ENCODE measurements at regions not wholly inside any gene's neighbourhood (a gene's known extent, or its start where the extent isn't known, plus 50 kb on each side); places are given as distances from the start of the nearest gene placed in this dataset.

GRCh38 chr2:14923820-14924580, 291.5 kb downstream of the LRATD1 start:
- DNase-seq: no peak

DNA sequence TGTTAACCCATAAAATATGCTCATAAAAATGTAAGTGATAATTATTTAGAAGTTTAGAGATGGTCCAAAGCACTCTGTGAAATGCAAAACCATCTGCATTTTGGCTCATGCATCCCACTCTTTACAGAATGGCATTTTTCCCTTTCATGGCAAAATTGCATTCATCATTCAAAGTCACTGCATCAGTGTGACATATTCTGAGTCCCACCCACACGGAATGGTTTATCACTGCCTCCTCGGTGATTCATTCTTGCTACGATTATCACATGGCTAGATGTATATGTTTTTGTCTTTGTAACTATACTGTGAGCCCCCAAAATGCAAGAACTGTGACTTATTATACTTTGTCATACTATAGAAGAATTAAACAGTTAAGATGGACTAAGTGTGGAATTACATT, 293.0 kb downstream of the LRATD1 start:
- DNase-seq: no peak

DNA sequence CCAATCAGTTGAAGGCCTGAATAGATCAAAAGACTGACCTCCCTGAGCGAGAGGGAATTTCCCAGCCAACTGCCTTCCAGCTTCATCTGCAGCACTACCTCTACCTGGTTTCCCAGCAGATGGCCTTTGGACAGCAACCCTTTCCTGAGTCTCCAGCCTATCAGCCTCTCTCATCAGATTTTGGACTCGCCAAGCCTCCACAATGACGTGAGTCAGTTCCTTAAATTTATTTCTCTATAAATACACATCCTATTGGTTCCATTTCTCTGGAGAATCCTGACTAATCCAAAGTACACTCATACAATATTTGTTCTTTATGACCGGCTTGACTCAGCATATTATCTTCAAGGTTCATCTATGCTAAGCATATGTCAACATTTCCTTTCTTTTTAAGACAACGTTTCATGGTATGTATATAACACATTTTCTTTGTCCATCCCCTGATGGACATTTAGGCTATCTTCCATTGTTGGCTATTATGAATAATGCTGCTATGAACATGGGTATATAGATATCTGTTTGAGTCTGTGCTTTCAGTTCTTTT, 294.6 kb downstream of the LRATD1 start:
- DNase-seq: no peak

- no peak for DNase-seq
Measured at GRCh38 chr2:14928056-14928455, 295.5 kb downstream of the LRATD1 start.

GRCh38 chr2:14930441-14930840, 297.9 kb downstream of the LRATD1 start:
- no peak for DNase-seq

DNA sequence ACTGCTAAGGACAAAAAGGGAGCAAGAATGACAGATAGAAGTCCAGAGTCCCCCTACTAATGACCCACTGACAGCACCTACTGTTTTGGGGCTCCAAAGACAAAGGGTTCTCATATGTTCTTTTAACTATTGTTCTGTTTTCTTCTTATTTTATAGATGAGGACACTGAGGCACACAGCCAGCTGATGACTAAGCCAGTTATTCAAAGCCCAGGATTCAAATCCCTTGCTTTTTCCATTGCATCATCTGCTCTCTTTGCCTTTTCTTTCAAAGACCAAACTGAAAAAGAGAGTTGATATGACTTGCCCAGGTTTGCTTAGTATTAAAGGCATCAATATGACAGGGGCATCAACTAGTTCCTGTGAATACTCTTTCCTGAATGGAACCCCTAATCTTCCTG, 299.8 kb downstream of the LRATD1 start:
- DNase-seq: no peak

- DNase-seq: no peak
Measured at GRCh38 chr2:14933753-14934152, 301.2 kb downstream of the LRATD1 start.

DNA sequence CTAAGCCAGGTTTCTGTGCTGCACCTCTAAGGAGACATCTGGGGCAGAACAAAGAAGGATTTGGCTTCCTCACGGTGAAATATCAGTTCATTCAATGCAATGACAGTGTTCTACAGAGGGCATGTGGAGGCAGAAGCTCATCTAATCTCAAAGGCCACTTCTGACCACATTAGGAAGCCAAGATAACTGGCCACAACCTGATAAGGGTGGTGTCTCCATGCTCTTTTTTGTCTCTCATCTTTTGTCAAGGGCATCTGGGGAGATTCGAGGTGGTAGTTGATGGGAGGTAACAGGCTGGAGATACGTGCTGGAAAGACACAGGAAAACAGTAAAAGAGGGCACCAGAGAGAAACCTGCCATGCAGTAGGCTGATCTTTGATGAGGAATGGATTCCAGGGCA, 303.9 kb downstream of the LRATD1 start:
- no peak for DNase-seq

GRCh38 chr2:14937336-14937735, 304.8 kb downstream of the LRATD1 start:
- DNase-seq: no peak

DNA sequence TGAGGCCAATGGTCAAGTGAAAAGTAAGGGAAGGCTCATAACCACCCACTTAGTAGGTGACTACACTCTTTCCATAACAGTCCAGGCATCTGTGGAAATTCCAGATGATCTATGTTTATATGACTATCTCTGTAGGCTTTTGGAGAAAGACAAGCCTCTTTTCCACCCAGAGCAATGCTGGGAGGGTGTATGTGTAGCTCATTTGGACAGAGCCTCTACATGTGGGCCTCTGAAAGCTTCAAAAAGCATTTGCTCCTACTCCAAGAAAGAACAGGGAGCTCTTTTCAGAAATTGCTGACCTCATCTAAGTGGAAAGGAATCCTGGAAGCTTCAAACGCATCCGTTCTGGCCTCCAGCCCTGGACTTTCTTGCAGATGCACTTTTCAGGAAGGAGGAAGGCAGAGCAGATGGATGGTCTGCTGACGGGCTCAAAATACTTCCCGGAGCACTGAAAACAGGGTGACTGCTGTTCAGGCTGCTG, 308.7 kb downstream of the LRATD1 start:
- DNase-seq: no peak

DNA sequence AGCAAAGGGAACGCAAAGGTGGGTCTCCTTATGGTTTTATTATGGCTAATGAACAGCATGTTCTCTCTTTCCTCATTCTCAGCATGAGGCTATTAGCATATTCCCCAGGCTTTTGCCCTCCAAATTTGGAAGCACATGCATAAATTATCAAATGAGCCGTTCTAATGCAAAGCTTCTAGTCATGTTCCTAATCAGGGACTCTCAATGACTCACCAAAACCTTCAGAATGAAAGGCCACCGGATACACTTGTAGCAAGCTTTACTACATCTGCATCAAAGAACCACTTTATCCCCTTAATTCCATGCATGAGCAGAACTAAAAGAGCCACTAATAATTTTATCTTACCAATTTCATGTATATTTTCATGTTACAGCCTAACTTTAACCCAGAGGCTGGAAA, 310.5 kb downstream of the LRATD1 start:
- DNase-seq: no peak

- no peak for DNase-seq
Measured at GRCh38 chr2:14944562-14945346, 312.2 kb downstream of the LRATD1 start.

DNA sequence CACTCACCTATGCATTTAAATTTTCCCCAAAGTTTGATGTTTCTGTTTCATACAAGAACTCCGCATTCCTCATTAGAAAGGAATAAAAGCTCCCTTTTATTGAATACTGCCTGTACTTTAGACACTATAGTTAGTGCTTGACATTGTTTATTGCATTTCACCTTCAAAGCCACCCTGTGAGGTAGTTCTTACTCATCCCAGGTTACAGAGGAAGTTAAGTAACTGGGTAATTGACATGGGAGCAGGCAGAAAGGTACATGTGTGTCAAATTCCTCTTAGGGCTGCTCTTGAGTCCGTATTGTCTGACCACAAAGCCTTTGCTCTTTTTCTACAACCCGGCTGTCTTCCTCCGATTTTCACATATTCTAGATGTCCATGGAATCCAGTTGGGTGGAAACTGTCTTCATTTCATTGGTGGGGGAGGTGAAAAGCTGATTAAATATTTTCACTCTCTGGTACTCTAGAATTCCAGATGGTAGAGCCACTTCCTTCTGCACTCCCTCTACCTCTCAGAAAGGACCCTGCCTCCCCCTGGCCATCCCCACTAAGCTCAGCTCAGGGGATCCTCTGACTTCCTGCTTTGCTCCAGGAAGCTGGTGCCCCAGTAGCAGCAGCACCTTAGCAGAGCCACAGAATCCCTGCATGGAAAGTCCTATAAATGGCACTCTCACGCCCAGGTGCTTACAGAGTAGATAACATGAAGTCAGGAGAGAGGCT, 319.2 kb downstream of the LRATD1 start:
- DNase-seq: no peak

- no peak for DNase-seq
Measured at GRCh38 chr2:14952400-14952963, 320.0 kb downstream of the LRATD1 start.

DNA sequence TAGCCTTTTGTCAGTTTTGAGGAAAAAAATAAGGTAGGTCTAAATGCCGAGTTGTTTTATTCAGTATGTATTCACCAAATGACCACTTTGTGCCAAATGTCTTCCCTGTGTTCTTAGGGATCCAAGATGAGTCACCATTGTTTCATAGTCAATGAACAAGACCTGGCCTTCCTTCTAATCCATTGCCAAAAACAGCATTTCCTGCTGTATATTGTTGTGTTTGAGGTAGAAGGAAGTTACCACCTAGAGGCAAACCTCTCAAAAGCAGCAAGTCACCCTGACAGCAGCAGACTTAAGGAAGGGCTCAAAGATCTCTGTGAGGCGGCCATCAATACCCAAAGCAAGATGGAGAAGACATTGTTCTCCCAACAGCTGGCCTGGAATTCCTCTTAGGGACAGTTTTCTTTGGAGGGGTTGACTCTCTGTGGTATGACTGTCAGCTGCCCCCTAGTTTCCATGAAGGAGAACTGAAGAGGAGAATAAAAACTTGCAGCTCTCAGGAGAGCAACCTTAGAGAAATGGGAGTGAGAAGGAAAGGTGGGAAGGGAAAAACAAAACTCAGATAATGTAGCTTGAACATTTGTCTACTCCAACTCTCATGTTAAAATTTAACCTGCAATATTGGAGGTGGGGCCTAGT, 328.3 kb downstream of the LRATD1 start:
- DNase-seq: no peak

- no peak for DNase-seq
Measured at GRCh38 chr2:14967729-14968128, 335.2 kb downstream of the LRATD1 start.

DNA sequence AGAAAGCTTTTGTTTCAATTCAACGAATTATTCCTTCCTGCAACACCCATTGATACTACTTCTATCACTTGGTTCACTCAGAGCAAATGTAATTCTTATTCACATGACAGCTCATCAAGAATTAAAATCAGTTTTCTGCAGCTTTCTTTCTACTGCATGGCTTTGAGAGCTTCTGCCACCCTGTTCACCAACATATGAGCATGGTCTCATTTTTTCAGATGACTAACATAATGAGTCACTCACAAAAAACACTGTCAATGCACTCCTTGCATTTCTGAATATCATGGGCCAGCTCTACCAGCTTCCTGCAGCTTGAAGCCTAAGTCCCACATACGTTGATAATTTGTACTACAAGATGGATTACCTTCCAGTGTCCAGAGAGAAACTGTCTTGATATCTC, 342.9 kb downstream of the LRATD1 start:
- DNase-seq: no peak

- DNase-seq: no peak
Measured at GRCh38 chr2:14977021-14977420, 344.5 kb downstream of the LRATD1 start.

DNA sequence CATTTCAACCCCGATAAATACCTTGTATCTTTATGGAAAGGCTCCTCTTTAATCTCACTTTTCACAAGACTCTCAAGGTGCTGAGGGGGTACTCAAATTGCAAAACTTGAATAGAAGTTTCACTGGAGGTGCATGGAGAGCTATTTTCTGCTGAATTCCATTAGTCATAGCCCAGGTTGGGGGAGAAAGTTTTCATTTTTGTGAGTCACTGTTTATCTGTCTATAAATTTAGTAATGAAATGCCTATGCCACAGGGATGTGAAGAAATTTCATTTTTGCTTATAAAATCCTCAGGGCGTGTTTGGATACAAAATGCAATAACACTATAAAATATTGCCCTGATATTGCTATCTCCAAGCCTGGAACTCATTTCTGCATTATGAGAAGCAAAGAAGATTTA, 346.3 kb downstream of the LRATD1 start:
- DNase-seq: no peak

GRCh38 chr2:14982790-14983189, 350.3 kb downstream of the LRATD1 start:
- DNase-seq: no peak

DNA sequence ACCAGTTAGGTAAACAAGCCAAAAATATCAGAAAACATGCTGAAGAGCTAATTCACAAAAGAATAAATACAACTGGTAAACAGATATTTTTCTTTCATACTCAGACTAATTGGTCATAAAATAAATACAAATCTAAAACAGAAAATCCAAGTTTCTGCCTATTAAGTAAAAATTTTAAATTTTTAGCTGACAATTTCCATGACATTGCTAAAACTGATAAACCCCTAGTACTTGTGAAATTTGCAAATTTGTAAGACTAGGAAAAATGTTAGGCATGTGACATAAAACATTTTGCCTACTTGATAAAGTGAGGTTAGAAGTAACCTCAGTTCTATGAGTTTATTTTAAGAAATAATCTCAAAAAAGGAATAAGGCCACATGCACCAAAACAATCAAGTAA, 356.1 kb downstream of the LRATD1 start:
- DNase-seq: no peak

DNA sequence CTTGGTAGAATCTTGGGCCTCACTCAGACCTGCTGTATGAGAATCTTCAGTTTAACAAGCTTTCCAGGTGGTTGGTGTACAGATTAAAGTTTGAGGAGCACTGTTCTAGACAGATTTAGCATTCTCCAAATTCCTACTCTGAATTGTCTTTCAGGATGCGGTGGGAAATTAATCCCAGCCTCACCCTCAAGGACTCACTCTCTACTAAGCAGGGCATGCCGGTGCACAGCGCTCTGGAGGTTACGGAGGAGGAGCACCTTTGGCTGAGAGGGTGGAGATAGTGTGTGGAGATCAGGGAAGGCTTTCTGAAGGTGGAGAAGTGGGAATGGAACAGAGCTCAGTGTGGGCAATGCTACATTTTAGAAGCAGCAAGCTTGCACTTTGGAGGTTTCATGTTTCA, 359.2 kb downstream of the LRATD1 start:
- no peak for DNase-seq

GRCh38 chr2:14994721-14995120, 362.2 kb downstream of the LRATD1 start:
- DNase-seq: no peak
